A549 (cell line): ENCODE measurements at regions not wholly inside any gene's neighbourhood (a gene's known extent, or its start where the extent isn't known, plus 50 kb on each side); places are given as distances from the start of the nearest gene placed in this dataset.
"Not testable (repeated sequence)": the region's sequence is repeated elsewhere in the genome, so short reads cannot be mapped to it uniquely, and the experiment has no call there.

Experiments used
- CHD2 ChIP-seq: fragments of 150-350 bp; IDR thresholded peaks from 2 replicates; pipeline ENCODE4 v1.6.1; 2014; ENCODE audit warnings: low read length; ENCODE audit not compliant: partially characterized antibody
- EP300 ChIP-seq, 2 experiments: fragments of >200 bp; sonication (Bioruptor Twin); formaldehyde crosslinking; IDR thresholded peaks; 2 replicates in 1 of 2; 3 replicates in 1 of 2; pipeline ENCODE4 v1.6.1; 2016 to 2017
- HOXB13 ChIP-seq: fragments of 250-450 bp; sonication (Bioruptor Pico); IDR thresholded peaks from 2 replicates; pipeline ENCODE4 v1.5.0; 2020; ENCODE audit warnings: low read depth, mild to moderate bottlenecking, moderate library complexity
- MYC ChIP-seq: IDR thresholded peaks from 2 replicates; pipeline ENCODE4 v1.6.1; 2012; ENCODE audit warnings: mild to moderate bottlenecking, inconsistent platforms, low read length, improper control_type of control experiment, borderline replicate concordance
- PHF8 ChIP-seq: fragments of 200-600 bp; sonication (generic); IDR thresholded peaks from 2 replicates; pipeline ENCODE4 v1.6.1; 2016; ENCODE audit warnings: low read depth, mild to moderate bottlenecking, antibody characterized with exemption, moderate library complexity, borderline replicate concordance
- POLR2A ChIP-seq: IDR thresholded peaks from 2 replicates; pipeline ENCODE4 v1.6.1; 2012; ENCODE audit warnings: mild to moderate bottlenecking, low read length
- RARB ChIP-seq: fragments of 250-450 bp; sonication (Bioruptor Pico); IDR thresholded peaks from 2 replicates; pipeline ENCODE4 v1.8.0; 2021; ENCODE audit warnings: mild to moderate bottlenecking, moderate library complexity
- SMC3 ChIP-seq: fragments of >200 bp; sonication (Bioruptor Twin); formaldehyde crosslinking; IDR thresholded peaks from 3 replicates; pipeline ENCODE4 v1.6.1; 2018; ENCODE audit warnings: inconsistent platforms

DNA sequence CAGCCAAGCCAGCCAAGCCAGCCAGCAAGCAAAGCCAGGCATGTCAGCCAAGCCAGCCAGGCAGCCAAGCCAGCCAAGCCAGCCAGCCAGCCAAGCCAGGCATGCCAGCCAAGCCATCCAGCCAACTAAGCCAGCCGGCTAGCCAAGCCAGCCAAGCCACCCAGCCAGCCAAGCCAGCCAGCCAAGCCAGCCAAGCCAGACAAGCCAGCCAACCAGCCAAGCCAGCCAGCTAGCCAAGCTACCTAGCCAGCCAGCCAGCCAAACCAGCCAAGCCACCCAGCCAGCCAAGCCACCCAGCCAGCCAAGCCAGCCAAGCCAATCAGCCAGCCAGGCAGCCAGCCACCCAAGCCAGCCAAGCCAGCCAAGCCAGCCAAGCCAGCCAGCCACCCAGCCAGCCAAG is 1600.5 kb downstream of the RPIA start:
- TF ChIP-seq POLR2A; HOXB13 (CRISPR knock-in tag); PHF8; CHD2; MYC; SMC3; EP300 (IDR thresholded peaks at IDR 0.05); RARB: not testable (repeated sequence)
